ENCODE measurements at regions not wholly inside any gene's neighbourhood (a gene's known extent, or its start where the extent isn't known, plus 50 kb on each side); places are given as distances from the start of the nearest gene placed in this dataset.

DNA sequence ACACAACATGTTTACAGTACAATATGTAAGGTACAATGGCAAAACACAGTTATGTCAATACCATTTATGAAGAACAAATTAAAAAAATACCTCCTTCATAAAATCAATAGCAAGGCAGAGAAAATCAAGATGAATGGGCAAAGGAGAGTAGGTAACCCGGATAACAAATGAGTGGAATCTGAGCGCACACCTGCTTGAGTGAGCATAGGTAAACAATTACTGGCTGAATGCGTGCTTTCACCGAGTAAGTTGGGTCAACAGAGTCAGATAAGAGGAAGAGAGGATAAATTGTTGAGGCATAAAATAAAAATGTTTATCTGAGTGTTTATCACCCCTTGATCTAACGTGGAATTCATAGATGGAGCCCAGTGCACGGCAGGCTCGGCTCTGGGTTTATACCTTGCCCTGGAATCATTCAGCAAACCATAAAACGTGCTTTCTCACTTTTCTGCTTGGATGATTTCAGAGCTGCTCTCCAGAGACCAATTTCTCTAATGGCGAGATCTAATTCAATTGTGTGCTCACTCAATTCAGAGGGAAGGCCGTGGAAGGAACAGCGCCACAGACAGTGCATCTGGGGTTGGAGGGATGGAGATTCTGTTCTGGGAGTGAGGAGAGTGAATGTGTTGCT lies 224.8 kb upstream of the MAP3K7 start:
- DNase-seq = no peak
- Histone ChIP-seq H3K4me3 (ENCODE audit: low read depth, low read length) (no peak overlapping the region), H3K36me3 (replicated peaks) (no peaks in the 10 kb centered on the region), H3K27me3 (replicated peaks) (no peaks in the 10 kb centered on the region), H3K27ac (no peak overlapping the region)
- TF ChIP-seq, protein P1, sequence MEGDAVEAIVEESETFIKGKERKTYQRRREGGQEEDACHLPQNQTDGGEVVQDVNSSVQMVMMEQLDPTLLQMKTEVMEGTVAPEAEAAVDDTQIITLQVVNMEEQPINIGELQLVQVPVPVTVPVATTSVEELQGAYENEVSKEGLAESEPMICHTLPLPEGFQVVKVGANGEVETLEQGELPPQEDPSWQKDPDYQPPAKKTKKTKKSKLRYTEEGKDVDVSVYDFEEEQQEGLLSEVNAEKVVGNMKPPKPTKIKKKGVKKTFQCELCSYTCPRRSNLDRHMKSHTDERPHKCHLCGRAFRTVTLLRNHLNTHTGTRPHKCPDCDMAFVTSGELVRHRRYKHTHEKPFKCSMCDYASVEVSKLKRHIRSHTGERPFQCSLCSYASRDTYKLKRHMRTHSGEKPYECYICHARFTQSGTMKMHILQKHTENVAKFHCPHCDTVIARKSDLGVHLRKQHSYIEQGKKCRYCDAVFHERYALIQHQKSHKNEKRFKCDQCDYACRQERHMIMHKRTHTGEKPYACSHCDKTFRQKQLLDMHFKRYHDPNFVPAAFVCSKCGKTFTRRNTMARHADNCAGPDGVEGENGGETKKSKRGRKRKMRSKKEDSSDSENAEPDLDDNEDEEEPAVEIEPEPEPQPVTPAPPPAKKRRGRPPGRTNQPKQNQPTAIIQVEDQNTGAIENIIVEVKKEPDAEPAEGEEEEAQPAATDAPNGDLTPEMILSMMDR (IDR thresholded peaks at IDR 0.05; ENCODE audit: low read depth, low read length, missing control alignments) = no peak
- in situ Hi-C loops (cut with HindIII; ENCODE audit: low pct_ligation_motif_present, low sequenced_read_pairs) = no loop called here

GRCh38 chr6:90809035-90809434 lies 222.2 kb upstream of the MAP3K7 start:
- TF ChIP-seq, protein P1 (IDR thresholded peaks at IDR 0.05; ENCODE audit: low read depth, low read length, missing control alignments) = no peak
- no peaks in the 10 kb centered on the region for H3K36me3 ChIP-seq (replicated peaks)
- in situ Hi-C loops (cut with HindIII; ENCODE audit: low pct_ligation_motif_present, low sequenced_read_pairs) = no loop called here
- H3K27ac ChIP-seq = no peak overlapping the region
- no peak overlapping the region for H3K4me3 ChIP-seq (ENCODE audit: low read depth, low read length)
- DNase-seq = no peak
- no peaks in the 10 kb centered on the region for H3K27me3 ChIP-seq (replicated peaks)

DNA sequence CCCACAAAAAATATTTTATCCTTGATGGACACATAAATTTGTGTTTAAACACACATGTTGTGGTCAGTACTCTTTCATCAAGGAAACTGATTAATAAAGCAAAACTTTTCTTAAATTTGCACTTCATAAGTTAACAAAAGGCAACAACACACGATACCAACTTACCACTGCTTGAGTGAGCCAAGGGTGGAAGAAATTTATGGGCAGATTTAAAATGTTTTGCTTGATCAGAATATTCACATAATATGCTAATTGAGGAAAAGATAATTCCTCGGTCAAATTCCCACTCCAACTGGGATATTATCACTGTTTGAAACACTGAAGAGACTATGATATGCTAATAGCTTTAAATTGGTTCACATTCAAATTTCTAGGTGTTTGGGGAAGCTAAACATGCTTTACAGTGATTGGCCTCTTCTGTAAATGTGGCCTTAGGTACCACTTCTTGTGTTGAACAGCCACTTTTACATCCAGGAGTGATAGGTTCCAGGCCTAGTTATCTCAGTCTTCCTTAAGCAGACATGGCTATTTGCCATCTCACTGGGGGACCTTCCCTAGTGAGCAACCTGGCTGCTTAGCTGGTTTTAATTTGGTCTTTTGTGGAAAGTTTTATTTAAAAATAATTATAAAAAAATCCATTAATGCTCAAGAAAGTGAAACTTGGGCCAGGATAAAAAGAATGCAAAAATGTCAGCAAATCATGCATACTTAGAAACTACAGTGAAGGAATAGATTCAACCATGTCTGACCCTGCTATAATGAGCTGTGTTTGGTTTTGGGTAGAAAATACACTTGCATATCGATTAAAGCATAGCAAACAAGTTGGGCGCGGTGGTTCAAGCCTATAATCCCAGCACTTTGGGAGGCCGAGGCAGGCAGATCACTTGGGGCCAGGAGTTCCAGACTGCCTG lies 221.2 kb upstream of the MAP3K7 start:
- no peak overlapping the region for H3K4me3 ChIP-seq (ENCODE audit: low read depth, low read length)
- no peak for DNase-seq
- H3K27me3 ChIP-seq (replicated peaks) = no peaks in the 10 kb centered on the region
- in situ Hi-C loops (cut with HindIII; ENCODE audit: low pct_ligation_motif_present, low sequenced_read_pairs) = no loop called here
- TF ChIP-seq, protein P1 (IDR thresholded peaks at IDR 0.05; ENCODE audit: low read depth, low read length, missing control alignments) = no peak
- no peak overlapping the region for H3K27ac ChIP-seq
- no peaks in the 10 kb centered on the region for H3K36me3 ChIP-seq (replicated peaks)

GRCh38 chr6:90805619-90806155 lies 218.8 kb upstream of the MAP3K7 start:
- Histone ChIP-seq H3K27me3 (replicated peaks) (no peaks in the 10 kb centered on the region), H3K27ac (no peak overlapping the region), H3K36me3 (replicated peaks) (no peaks in the 10 kb centered on the region), H3K4me3 (ENCODE audit: low read depth, low read length) (no peak overlapping the region)
- DNase-seq = no peak
- in situ Hi-C loops (cut with HindIII; ENCODE audit: low pct_ligation_motif_present, low sequenced_read_pairs) = no loop called here
- TF ChIP-seq, protein P1 (IDR thresholded peaks at IDR 0.05; ENCODE audit: low read depth, low read length, missing control alignments) = no peak

DNA sequence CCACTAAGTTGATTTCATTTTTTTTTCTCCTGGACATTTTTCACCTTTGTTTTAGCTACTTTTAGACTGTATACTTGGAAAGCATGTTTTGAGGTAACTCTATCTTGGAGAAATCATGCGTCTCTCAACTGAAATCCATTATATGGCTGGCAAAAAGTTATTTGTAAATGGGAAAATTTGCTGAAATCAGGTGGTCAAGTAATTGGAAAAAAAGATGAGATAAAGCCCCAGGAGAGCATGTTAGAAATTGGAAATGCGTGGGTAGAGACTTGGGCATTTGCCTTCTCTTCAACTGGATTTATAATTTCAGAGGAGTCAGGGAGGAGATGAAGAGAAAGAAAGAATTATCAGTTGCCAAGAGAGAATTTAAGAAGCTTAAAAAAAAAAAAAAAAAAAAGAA lies 217.1 kb upstream of the MAP3K7 start:
- Histone ChIP-seq H3K4me3 (ENCODE audit: low read depth, low read length) (no peak overlapping the region), H3K36me3 (replicated peaks) (no peaks in the 10 kb centered on the region), H3K27me3 (replicated peaks) (no peaks in the 10 kb centered on the region), H3K27ac (no peak overlapping the region)
- DNase-seq = no peak
- in situ Hi-C loops (cut with HindIII; ENCODE audit: low pct_ligation_motif_present, low sequenced_read_pairs) = no loop called here
- TF ChIP-seq, protein P1 (IDR thresholded peaks at IDR 0.05; ENCODE audit: low read depth, low read length, missing control alignments) = no peak

All from brain microvascular endothelial cell (primary cell).